GM23338 (cell line): ENCODE measurements at regions not wholly inside any gene's neighbourhood (a gene's known extent, or its start where the extent isn't known, plus 50 kb on each side); places are given as distances from the start of the nearest gene placed in this dataset.

Experiments used
- ATAC-seq: fragments of 200-7000 bp; cut with Tn5 transposase; 3 replicates; pipeline ENCODE4 v1.9.1; 2020
- DNase-seq: peaks from one replicate; pipeline ENCODE4 v3.0.0-alpha.2; 2015; ENCODE audit warnings: low spot score
- H2AFZ ChIP-seq: fragments of 200-600 bp; sonication (generic); 2 replicates; pipeline ENCODE4 v1.8.0; 2016; ENCODE audit warnings: antibody characterized with exemption, mild to moderate bottlenecking, moderate library complexity
- H3F3A ChIP-seq: fragments of 200-600 bp; sonication (generic); replicated peaks from 2 replicates; pipeline ENCODE4 v1.8.0; 2017; ENCODE audit warnings: antibody characterized with exemption, mixed run types, low read depth
- H3K27ac ChIP-seq: fragments of 200-600 bp; sonication (generic); 2 replicates; pipeline ENCODE4 v1.6.1; 2016; ENCODE audit warnings: low read depth
- H3K27me3 ChIP-seq: fragments of 200-600 bp; sonication (generic); 2 replicates; pipeline ENCODE4 v1.8.0; 2016; ENCODE audit warnings: mild to moderate bottlenecking, mixed run types, moderate library complexity; ENCODE audit not compliant: insufficient read depth
- H3K36me3 ChIP-seq: fragments of 200-600 bp; sonication (generic); 2 replicates; pipeline ENCODE4 v1.8.0; 2016; ENCODE audit warnings: mild to moderate bottlenecking; ENCODE audit not compliant: insufficient read depth
- H3K4me1 ChIP-seq: fragments of 200-600 bp; sonication (generic); 2 replicates; pipeline ENCODE4 v1.8.0; 2016; ENCODE audit warnings: mild to moderate bottlenecking, moderate library complexity; ENCODE audit not compliant: insufficient read depth
- H3K4me2 ChIP-seq: fragments of 200-600 bp; sonication (generic); 2 replicates; pipeline ENCODE4 v1.7.1; 2017; ENCODE audit warnings: mixed run types
- H3K4me3 ChIP-seq: fragments of 200-600 bp; sonication (generic); 2 replicates; pipeline ENCODE4 v1.6.1; 2016; ENCODE audit warnings: mixed run types
- H3K79me2 ChIP-seq: fragments of 200-600 bp; sonication (generic); replicated peaks from 2 replicates; pipeline ENCODE4 v1.8.0; 2017; ENCODE audit warnings: mild to moderate bottlenecking; ENCODE audit not compliant: insufficient read depth
- H3K9me2 ChIP-seq: fragments of 200-600 bp; sonication (generic); 2 replicates; pipeline ENCODE4 v1.8.0; 2017; ENCODE audit not compliant: insufficient read depth
- H4K20me1 ChIP-seq: fragments of 200-600 bp; sonication (generic); replicated peaks from 2 replicates; pipeline ENCODE4 v1.8.0; 2017; ENCODE audit warnings: mild to moderate bottlenecking; ENCODE audit not compliant: insufficient read depth
- H3K27ac Mint-ChIP-seq: 2 replicates; pipeline ENCODE4 v1.8.0; 2020; ENCODE audit warnings: inconsistent platforms, mild to moderate bottlenecking, moderate library complexity, mixed read lengths
- H3K27me3 Mint-ChIP-seq: 3 replicates; pipeline ENCODE4 v1.8.0; 2022; ENCODE audit warnings: low read depth, mild to moderate bottlenecking, moderate library complexity, mixed read lengths, inconsistent platforms; ENCODE audit not compliant: insufficient read depth, poor library complexity
- H3K36me3 Mint-ChIP-seq: 3 replicates; pipeline ENCODE4 v1.8.0; 2021; ENCODE audit warnings: low read depth, mild to moderate bottlenecking, inconsistent platforms, moderate library complexity, mixed read lengths
- H3K4me1 Mint-ChIP-seq: 3 replicates; pipeline ENCODE4 v1.8.0; 2020; ENCODE audit warnings: mild to moderate bottlenecking, inconsistent platforms, mixed read lengths
- H3K4me3 Mint-ChIP-seq: 3 replicates; pipeline ENCODE4 v1.8.0; 2021; ENCODE audit warnings: moderate library complexity, mild to moderate bottlenecking, inconsistent platforms, mixed read lengths
- H3K9me3 Mint-ChIP-seq: 3 replicates; pipeline ENCODE4 v1.8.0; 2020; ENCODE audit warnings: moderate library complexity, mild to moderate bottlenecking, inconsistent platforms, mixed read lengths
- CREB1 ChIP-seq: fragments of 250-450 bp; sonication (Bioruptor Pico); IDR thresholded peaks from 2 replicates; pipeline ENCODE4 v1.5.0; 2020; ENCODE audit warnings: low read depth, mild to moderate bottlenecking, moderate library complexity
- EZH2 ChIP-seq: fragments of 200-600 bp; sonication (generic); IDR thresholded peaks from one replicate; pipeline ENCODE4 v1.8.0; 2017; ENCODE audit warnings: antibody characterized with exemption, mild to moderate bottlenecking, low read depth; ENCODE audit not compliant: unreplicated experiment
- EZH2phosphoT487 ChIP-seq: fragments of 200-600 bp; sonication (generic); IDR thresholded peaks from one replicate; pipeline ENCODE4 v1.8.1; 2018; ENCODE audit warnings: antibody characterized with exemption; ENCODE audit not compliant: unreplicated experiment
- JUNB ChIP-seq: IDR thresholded peaks from one replicate; pipeline ENCODE4 v1.6.1; 2016; ENCODE audit warnings: antibody characterized with exemption; ENCODE audit not compliant: unreplicated experiment
- POLR2AphosphoS5 ChIP-seq: IDR thresholded peaks from 2 replicates; pipeline ENCODE4 v1.6.1; 2016; ENCODE audit warnings: antibody characterized with exemption, low read depth
- ZNF114 ChIP-seq: fragments of 250-450 bp; sonication (Bioruptor Pico); IDR thresholded peaks from 2 replicates; pipeline ENCODE4 v1.5.0; 2020; ENCODE audit warnings: mild to moderate bottlenecking, moderate library complexity
- TF ChIP-seq, protein P1 (sequence below), 2 experiments: fragments of 200-600 bp in 1 of 2; sonication (generic) in 1 of 2; conservative IDR thresholded peaks; 2 replicates each; pipeline versions ENCODE4 v1.5.1 to v1.6.1; 2016 to 2017; ENCODE audit warnings: antibody characterized with exemption in 2 of 2, low read depth in 2 of 2, mild to moderate bottlenecking in 2 of 2, moderate library complexity in 1 of 2

DNA sequence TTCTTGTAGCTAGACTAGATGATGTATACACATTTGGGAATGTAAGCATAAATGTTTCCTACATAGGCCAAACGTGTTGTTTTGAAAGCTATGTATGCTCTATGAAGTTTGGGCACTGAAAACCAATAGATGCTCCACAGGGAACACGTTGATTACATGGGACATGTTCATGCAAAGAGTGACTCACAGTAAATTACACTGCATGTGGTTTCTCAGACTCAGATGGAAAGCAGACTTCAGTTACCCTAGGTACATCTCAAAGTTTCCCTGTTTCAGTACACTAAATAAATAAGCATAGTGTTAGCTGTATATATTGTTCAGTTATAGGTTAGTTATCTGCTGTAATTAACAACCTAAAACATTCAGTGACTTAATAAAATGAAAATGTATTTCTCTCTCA is 301.9 kb upstream of the RUNX1 start (continued):
- TF ChIP-seq ZNF114 (CRISPR knock-in tag) = no peak
- no peak for TF ChIP-seq EZH2phosphoT487
- no peak for TF ChIP-seq POLR2AphosphoS5

DNA sequence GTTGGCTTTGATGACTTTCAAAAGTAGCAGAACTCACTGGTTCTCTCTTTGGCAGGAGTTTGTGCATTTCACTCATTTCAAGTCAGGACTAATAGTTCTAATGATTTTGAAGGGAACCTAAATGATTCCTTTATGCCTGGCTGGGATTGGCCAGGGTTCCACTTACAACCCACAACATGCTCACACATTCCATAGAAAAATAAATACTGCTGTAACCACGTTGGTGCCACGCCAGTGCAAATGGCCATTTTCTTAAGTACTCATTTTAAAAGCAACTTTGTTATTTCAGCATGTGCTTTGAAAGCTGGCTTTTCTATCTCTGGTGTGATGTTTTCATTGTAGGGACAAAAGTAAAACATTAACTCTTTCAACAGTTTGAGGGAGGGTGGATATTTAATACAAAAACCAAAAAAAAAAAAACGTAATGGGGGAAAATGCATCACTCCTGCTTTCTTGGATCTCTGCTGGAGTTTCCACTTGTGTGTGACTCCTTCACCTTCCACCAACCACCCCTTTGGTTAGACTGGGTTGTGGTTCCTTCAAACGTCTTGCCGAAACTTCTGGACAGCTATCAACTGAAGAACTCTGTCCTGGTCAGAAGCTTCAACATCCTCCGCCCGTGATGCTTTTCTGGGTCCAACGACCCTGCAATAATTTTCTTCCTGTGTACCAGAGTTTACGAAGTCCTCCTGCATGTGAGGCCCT is 300.4 kb upstream of the RUNX1 start:
- H3K36me3 ChIP-seq = no peaks in the 10 kb centered on the region
- no peak for DNase-seq
- Mint-ChIP-seq H3K27ac (no peak overlapping the region), H3K9me3 (peaks cover 3% of the 10 kb centered on the region; the same call in 1 of the 3 replicates), H3K4me3 (no peak overlapping the region), H3K36me3 (peaks cover 3% of the 10 kb centered on the region; the same call in 1 of the 3 replicates), H3K27me3 (peaks cover 2% of the 10 kb centered on the region), H3K4me1 (no peaks in the 10 kb centered on the region)
- no peaks in the 10 kb centered on the region for H3F3A ChIP-seq
- H2AFZ ChIP-seq = no peak overlapping the region
- no peak for TF ChIP-seq JUNB
- no peaks in the 10 kb centered on the region for H4K20me1 ChIP-seq
- H3K27ac ChIP-seq = no peak overlapping the region
- no peak overlapping the region for H3K4me2 ChIP-seq
- H3K27me3 ChIP-seq = no peaks in the 10 kb centered on the region
- peaks cover 10% of the 10 kb centered on the region for H3K9me2 ChIP-seq
- no peak overlapping the region for H3K4me3 ChIP-seq
- no peak for ATAC-seq
- H3K4me1 ChIP-seq = no peaks in the 10 kb centered on the region
- H3K79me2 ChIP-seq = no peaks in the 10 kb centered on the region

DNA sequence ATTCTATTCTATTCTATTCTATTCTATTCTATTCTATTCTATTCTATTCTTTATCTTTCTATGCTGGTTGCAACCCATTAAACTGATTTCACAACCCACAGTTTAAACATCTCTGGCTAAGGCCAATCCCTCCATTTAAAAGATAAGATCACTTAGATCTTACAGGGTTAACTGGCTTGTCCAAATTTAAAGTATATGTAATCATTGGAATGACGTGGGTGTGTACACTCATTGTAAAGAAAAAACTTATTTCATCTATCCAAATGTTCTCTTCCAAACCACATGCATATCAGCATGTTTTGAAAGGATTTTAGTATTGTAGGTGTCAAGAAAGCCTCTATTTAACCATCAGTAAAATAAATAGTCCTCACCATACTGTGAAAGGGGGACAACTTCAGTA is 299.6 kb upstream of the RUNX1 start:
- peaks cover 3% of the 10 kb centered on the region; the same call in 1 of the 3 replicates for H3K36me3 Mint-ChIP-seq
- Histone ChIP-seq H3F3A (no peaks in the 10 kb centered on the region), H3K4me1 (no peaks in the 10 kb centered on the region), H3K79me2 (no peaks in the 10 kb centered on the region), H3K4me2 (no peak overlapping the region), H3K36me3 (no peaks in the 10 kb centered on the region), H4K20me1 (no peaks in the 10 kb centered on the region), H3K27ac (no peak overlapping the region), H2AFZ (no peak overlapping the region), H3K27me3 (no peaks in the 10 kb centered on the region), H3K4me3 (no peak overlapping the region), H3K9me2 (peaks cover 7% of the 10 kb centered on the region; the same call in 1 of the 2 replicates)
- no peak overlapping the region for H3K27ac Mint-ChIP-seq
- no peaks in the 10 kb centered on the region for H3K4me1 Mint-ChIP-seq
- ATAC-seq = no peak
- H3K4me3 Mint-ChIP-seq = no peak overlapping the region
- DNase-seq = no peak
- peaks cover 2% of the 10 kb centered on the region for H3K27me3 Mint-ChIP-seq
- no peak for TF ChIP-seq POLR2AphosphoS5
- 0 out of 3 replicates have a peak, but pooled peaks cover 3% of the 10 kb centered on the region for H3K9me3 Mint-ChIP-seq

GRCh38 chr21:35346697-35347096 is 297.6 kb upstream of the RUNX1 start:
- Histone ChIP-seq H3K4me1 (no peaks in the 10 kb centered on the region), H3K4me3 (no peak overlapping the region), H4K20me1 (no peaks in the 10 kb centered on the region), H3K79me2 (no peaks in the 10 kb centered on the region), H3K9me2 (peaks cover 7% of the 10 kb centered on the region; the same call in 1 of the 2 replicates), H3K36me3 (no peaks in the 10 kb centered on the region), H2AFZ (no peak overlapping the region), H3K4me2 (no peak overlapping the region), H3K27me3 (no peaks in the 10 kb centered on the region), H3F3A (no peaks in the 10 kb centered on the region), H3K27ac (no peak overlapping the region)
- no peak for DNase-seq
- H3K27ac Mint-ChIP-seq = no peak overlapping the region
- H3K27me3 Mint-ChIP-seq = peaks cover 4% of the 10 kb centered on the region
- H3K36me3 Mint-ChIP-seq = peaks cover 3% of the 10 kb centered on the region; the same call in 1 of the 3 replicates
- ATAC-seq = no peak
- 0 out of 3 replicates have a peak, but pooled peaks cover 3% of the 10 kb centered on the region for H3K9me3 Mint-ChIP-seq
- H3K4me3 Mint-ChIP-seq = no peak overlapping the region
- peaks cover 4% of the 10 kb centered on the region; the same call in 1 of the 3 replicates for H3K4me1 Mint-ChIP-seq
- TF ChIP-seq CREB1 (no peak), EZH2 (no peak), POLR2AphosphoS5 (no peak), ZNF114 (CRISPR knock-in tag) (no peak)
- TF ChIP-seq, protein P1, sequence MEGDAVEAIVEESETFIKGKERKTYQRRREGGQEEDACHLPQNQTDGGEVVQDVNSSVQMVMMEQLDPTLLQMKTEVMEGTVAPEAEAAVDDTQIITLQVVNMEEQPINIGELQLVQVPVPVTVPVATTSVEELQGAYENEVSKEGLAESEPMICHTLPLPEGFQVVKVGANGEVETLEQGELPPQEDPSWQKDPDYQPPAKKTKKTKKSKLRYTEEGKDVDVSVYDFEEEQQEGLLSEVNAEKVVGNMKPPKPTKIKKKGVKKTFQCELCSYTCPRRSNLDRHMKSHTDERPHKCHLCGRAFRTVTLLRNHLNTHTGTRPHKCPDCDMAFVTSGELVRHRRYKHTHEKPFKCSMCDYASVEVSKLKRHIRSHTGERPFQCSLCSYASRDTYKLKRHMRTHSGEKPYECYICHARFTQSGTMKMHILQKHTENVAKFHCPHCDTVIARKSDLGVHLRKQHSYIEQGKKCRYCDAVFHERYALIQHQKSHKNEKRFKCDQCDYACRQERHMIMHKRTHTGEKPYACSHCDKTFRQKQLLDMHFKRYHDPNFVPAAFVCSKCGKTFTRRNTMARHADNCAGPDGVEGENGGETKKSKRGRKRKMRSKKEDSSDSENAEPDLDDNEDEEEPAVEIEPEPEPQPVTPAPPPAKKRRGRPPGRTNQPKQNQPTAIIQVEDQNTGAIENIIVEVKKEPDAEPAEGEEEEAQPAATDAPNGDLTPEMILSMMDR (conservative IDR thresholded peaks at IDR 0.05; ENCODE audit: low read depth in 2 of 2) = no peak
